Coronary artery (tissue), 2 donors: ENCODE measurements at regions not wholly inside any gene's neighbourhood (a gene's known extent, or its start where the extent isn't known, plus 50 kb on each side); places are given as distances from the start of the nearest gene placed in this dataset.

ENCODE experiments used
- DNase-seq: peaks from one replicate; pipeline ENCODE4 v3.0.0-alpha.2; 2017; ENCODE audit warnings: low spot score
- H3K27ac ChIP-seq, 2 donors: fragments of 200-600 bp; sonication (generic); one replicate each; pipeline ENCODE4 v1.5.1; 2016 to 2019
- H3K4me3 ChIP-seq: fragments of 200-600 bp; sonication (generic); 2 replicates; pipeline ENCODE4 v1.5.1; 2016; ENCODE audit warnings: mild to moderate bottlenecking, moderate library complexity
- TF ChIP-seq, protein P1 (sequence below): fragments of 200-600 bp; sonication (generic); IDR thresholded peaks from one replicate; pipeline ENCODE4 v1.5.1; 2019; ENCODE audit warnings: antibody characterized with exemption

DNA sequence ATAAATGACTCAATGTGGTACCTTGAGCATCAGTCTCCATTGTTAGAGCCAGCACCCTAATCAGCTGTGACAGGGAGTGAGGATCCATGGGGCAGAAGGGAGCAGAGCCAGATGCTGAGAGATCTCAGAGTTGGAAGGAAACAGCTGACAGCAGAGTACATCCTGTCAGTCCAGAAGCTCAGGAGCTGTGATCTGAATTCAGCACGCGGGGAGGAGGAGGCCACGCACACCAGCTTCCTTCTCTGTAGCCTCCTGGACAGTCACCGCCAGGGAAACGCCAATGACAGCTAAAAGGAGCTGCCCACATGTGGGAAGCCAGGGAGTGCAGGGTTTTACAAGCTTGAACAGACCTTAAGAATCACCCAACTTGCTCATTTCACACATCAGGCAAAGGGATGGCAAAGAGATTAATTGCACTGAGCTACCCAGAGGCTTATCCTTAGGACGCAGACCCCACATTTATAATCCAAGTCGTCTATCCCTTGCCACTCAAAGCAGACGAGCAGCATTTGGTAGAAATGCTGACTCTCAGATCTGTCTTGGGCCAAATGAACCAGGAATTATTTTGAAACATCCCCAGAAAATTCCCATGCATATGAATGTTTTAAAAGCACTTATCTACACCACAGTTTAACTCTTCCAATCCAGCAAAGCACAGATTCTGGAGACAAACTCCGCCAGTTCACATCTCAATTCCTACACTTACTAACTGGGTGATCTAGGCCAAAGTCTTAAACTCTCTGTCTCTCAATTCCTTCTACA, 322.6 kb upstream of the TMTC1 start:
- DNase-seq = no peak

GRCh38 chr12:30105505-30105904, 321.8 kb upstream of the TMTC1 start:
- TF ChIP-seq, protein P1, sequence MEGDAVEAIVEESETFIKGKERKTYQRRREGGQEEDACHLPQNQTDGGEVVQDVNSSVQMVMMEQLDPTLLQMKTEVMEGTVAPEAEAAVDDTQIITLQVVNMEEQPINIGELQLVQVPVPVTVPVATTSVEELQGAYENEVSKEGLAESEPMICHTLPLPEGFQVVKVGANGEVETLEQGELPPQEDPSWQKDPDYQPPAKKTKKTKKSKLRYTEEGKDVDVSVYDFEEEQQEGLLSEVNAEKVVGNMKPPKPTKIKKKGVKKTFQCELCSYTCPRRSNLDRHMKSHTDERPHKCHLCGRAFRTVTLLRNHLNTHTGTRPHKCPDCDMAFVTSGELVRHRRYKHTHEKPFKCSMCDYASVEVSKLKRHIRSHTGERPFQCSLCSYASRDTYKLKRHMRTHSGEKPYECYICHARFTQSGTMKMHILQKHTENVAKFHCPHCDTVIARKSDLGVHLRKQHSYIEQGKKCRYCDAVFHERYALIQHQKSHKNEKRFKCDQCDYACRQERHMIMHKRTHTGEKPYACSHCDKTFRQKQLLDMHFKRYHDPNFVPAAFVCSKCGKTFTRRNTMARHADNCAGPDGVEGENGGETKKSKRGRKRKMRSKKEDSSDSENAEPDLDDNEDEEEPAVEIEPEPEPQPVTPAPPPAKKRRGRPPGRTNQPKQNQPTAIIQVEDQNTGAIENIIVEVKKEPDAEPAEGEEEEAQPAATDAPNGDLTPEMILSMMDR = no peak
- H3K27ac ChIP-seq = no peak overlapping the region
- no peak overlapping the region for H3K4me3 ChIP-seq
- no peak for DNase-seq

More for the DNA sequence above, 322.6 kb upstream of the TMTC1 start:
- H3K27ac ChIP-seq = no peak overlapping the region
- TF ChIP-seq, protein P1 = no peak
- no peak overlapping the region for H3K4me3 ChIP-seq

DNA sequence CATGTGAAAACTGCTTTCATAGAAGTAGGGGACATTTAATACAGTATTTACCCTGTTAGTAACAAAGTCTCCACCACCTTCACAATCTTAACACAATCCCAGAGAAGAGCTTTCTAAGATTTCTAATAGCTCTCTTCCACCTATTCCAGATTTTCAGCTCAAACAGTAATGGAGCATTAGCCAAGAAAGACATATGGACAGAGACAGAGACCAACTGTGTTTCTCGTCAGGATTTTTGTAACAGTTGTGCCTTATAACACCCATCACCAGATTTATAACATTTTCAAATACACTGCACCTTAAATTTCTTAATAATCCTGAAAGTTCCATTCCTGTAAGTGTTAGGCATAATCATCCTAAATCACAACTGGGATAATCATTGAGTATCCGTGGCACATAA, 321.2 kb upstream of the TMTC1 start:
- TF ChIP-seq, protein P1 = no peak
- Histone ChIP-seq H3K4me3 (no peak overlapping the region), H3K27ac (no peak overlapping the region)
- no peak for DNase-seq

DNA sequence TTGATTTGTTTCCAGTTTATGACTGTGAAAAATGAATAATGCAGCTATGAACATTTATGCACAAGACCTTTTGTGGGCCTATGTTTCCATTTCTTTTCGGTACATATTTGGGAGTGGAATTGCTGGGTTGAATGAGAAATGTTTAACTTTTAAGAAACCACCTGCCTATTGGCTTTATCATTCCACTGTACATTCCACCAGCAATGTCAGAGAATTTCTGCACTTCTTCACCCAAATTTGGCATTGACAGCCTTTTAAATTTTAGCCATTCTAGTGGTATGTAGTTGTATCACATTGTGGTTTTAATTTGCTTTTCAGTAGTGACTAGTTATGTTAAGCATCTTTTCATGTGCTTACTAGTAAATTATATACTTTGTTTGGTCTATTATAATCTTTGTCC, 317.0 kb upstream of the TMTC1 start:
- DNase-seq = no peak
- Histone ChIP-seq H3K4me3 (no peak overlapping the region), H3K27ac (no peak overlapping the region)
- TF ChIP-seq, protein P1 = no peak

DNA sequence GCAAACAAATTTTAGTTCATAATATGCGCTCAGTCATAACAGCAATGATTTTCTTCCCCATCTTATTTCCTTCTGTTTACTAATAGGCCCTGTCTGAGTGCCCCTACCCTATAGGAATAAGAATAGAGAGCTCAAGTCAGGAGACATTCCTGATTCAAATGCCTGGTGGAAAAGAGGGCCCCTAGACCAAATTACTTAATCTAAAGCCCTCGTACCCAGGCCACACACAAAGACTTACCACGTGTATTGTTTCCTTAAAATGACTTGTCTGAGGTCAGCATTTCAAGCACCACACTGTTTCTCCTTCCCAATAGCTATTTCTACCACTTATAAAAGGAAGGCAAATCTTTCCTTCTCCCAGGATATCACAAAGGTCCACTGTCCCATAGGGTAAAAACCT, 314.9 kb upstream of the TMTC1 start:
- Histone ChIP-seq H3K4me3 (no peak overlapping the region), H3K27ac (no peak overlapping the region)
- DNase-seq = no peak
- TF ChIP-seq, protein P1 = no peak

DNA sequence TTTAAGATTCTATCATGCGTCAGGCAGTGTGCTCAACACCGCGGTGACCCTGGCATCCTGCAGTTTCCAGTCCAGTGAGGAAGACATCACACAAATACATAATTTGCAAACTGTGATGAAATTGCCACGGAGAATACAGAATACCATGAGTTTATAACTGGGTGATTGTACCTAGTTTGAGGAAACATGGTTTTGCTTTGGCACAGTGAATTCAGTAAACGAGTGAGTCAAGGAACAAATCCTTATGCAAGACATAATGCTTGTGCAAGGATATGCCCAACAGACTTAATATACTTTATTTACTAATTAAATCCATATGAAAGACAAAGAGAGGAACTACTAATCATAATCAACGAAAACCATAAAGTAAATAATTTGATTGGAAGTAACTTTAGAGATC, 311.8 kb upstream of the TMTC1 start:
- TF ChIP-seq, protein P1 = no peak
- Histone ChIP-seq H3K27ac (no peak overlapping the region), H3K4me3 (no peak overlapping the region)
- DNase-seq = no peak

GRCh38 chr12:30092983-30093617, 309.4 kb upstream of the TMTC1 start:
- Histone ChIP-seq H3K27ac (no peak overlapping the region), H3K4me3 (no peak overlapping the region)
- no peak for DNase-seq
- TF ChIP-seq, protein P1 = no peak
